K562 (cell line): ENCODE measurements at regions not wholly inside any gene's neighbourhood (a gene's known extent, or its start where the extent isn't known, plus 50 kb on each side); places are given as distances from the start of the nearest gene placed in this dataset.

ENCODE experiments used
- ATAC-seq: fragments of 200-7000 bp; cut with Tn5 transposase; 3 replicates; pipeline ENCODE4 v1.9.1; 2020; ENCODE audit warnings: moderate library complexity
- BruUV-seq: library from RNA; stranded (reverse); fragments of 400-500 nt; replicated peaks from 2 replicates; lab custom pipeline; 2021; lab: Mats Ljungman, UMichigan
- CTCF ChIA-PET: fragments of 300-600 bp; formaldehyde crosslinking; extraction: SDS; loops from one replicate; lab custom pipeline; 2021; ENCODE audit warnings: low intra/inter-chr PET ratio; lab: Yijun Ruan, JAX
- POLR2A ChIA-PET: fragments of 300-600, 350-650 bp; sonication (Branson Sonifier 250); formaldehyde crosslinking; extraction: SDS; loops from one replicate; lab custom pipeline; 2021; ENCODE audit warnings: antibody characterized with exemption, inconsistent platforms; lab: Yijun Ruan, JAX
- DNase-seq, 4 experiments: peaks; one replicate each; pipeline versions ENCODE4 v3.0.0 to v3.0.0-alpha.2; 2011 to 2018; ENCODE audit warnings: low spot score in 3 of 4, mixed read lengths in 3 of 4; ENCODE audit errors: extremely low read depth in 1 of 4
- FAIRE-seq: peaks from 2 replicates; lab custom pipeline; 2011; peaks lifted over from hg19 to GRCh38; lab: Jason Lieb, UNC
- H2AFZ ChIP-seq: 2 replicates; pipeline ENCODE4 v1.6.0; 2011; ENCODE audit warnings: low read depth, low read length, control low read depth, inconsistent platforms
- H3K27ac ChIP-seq: fragments of 200-600 bp; 3 replicates; pipeline ENCODE4 v1.8.0; 2011; ENCODE audit warnings: low read depth, mild to moderate bottlenecking, control low read depth, inconsistent platforms, low read length, moderate library complexity, mixed read lengths; ENCODE audit errors: extremely low read depth
- H3K27me3 ChIP-seq, 2 experiments: fragments of 300-600 bp in 1 of 2; 2 replicates in 1 of 2; 3 replicates in 1 of 2; pipeline versions ENCODE4 v1.6.0 to v1.8.0; 2011; ENCODE audit warnings: inconsistent platforms in 2 of 2, low read length in 2 of 2, mild to moderate bottlenecking in 1 of 2, mixed read lengths in 1 of 2, moderate library complexity in 1 of 2; ENCODE audit not compliant: control insufficient read depth in 2 of 2, insufficient read depth in 2 of 2
- H3K36me3 ChIP-seq: fragments of 300-600 bp; 3 replicates; pipeline ENCODE4 v1.8.0; 2011; ENCODE audit warnings: mild to moderate bottlenecking, low read length, inconsistent platforms; ENCODE audit not compliant: control insufficient read depth, insufficient read depth
- H3K4me1 ChIP-seq, 2 experiments: fragments of 200-600 bp in 1 of 2; replicated peaks in 1 of 2; 2 replicates in 1 of 2; 3 replicates in 1 of 2; pipeline versions ENCODE4 v1.5.1 to v1.8.0; 2011; ENCODE audit warnings: inconsistent platforms in 2 of 2, low read length in 2 of 2, mild to moderate bottlenecking in 1 of 2, mixed read lengths in 1 of 2, moderate library complexity in 1 of 2; ENCODE audit not compliant: control insufficient read depth in 2 of 2, insufficient read depth in 2 of 2
- H3K4me2 ChIP-seq: 2 replicates; pipeline ENCODE4 v1.6.1; 2011; ENCODE audit warnings: low read length, control low read depth, inconsistent platforms, mixed read lengths; ENCODE audit not compliant: insufficient read depth
- H3K4me3 ChIP-seq: fragments of 200-600 bp; sonication (generic), shearing (Covaris generic); 2 replicates; pipeline ENCODE4 v1.5.1; 2016; ENCODE audit warnings: control low read depth, inconsistent platforms
- H3K79me2 ChIP-seq: fragments of 200-600 bp; 3 replicates; pipeline ENCODE4 v1.8.0; 2011; ENCODE audit warnings: low read length, inconsistent platforms; ENCODE audit not compliant: control insufficient read depth, insufficient read depth
- H3K9ac ChIP-seq, 2 experiments: 2 replicates each; pipeline versions ENCODE4 v1.6.0 to v1.6.1; 2011; ENCODE audit warnings: low read depth in 2 of 2, low read length in 2 of 2, control low read depth in 1 of 2, inconsistent platforms in 1 of 2, mild to moderate bottlenecking in 1 of 2, mixed read lengths in 1 of 2; ENCODE audit not compliant: insufficient read depth in 1 of 2
- H3K9me1 ChIP-seq: one replicate; pipeline ENCODE4 v1.6.0; 2011; ENCODE audit warnings: inconsistent platforms, mild to moderate bottlenecking, low read length, moderate library complexity; ENCODE audit not compliant: control insufficient read depth, insufficient read depth
- H3K9me3 ChIP-seq: replicated peaks from 2 replicates; pipeline ENCODE4 v1.5.1; 2011; ENCODE audit warnings: low read depth, low read length, inconsistent platforms; ENCODE audit not compliant: control insufficient read depth, insufficient read depth
- H4K20me1 ChIP-seq: replicated peaks from 2 replicates; pipeline ENCODE4 v1.6.1; 2011; ENCODE audit warnings: low read length, inconsistent platforms, mixed read lengths; ENCODE audit not compliant: control insufficient read depth, insufficient read depth
- C11orf30 ChIP-seq: fragments of 450-650 bp; IDR thresholded peaks from 2 replicates; pipeline ENCODE4 v1.6.1; 2016; ENCODE audit warnings: low read depth, mild to moderate bottlenecking
- MAFF ChIP-seq: IDR thresholded peaks from 2 replicates; pipeline ENCODE4 v1.6.1; 2012; ENCODE audit warnings: low read length, improper control_type of control experiment
- ZNF316 ChIP-seq: fragments of 450-650 bp; IDR thresholded peaks from 2 replicates; pipeline ENCODE4 v1.6.1; 2016
- WGBS: fragments of 100-300 bp; shearing (Covaris generic); methylation state at CpG from one replicate; pipeline ENCODE4 v1.1.6; 2016; ENCODE audit warnings: low coverage, mixed read lengths; ENCODE audit not compliant: insufficient coverage; ENCODE audit errors: missing lambda C conversion rate; 5-methylcytosine and 5-hydroxymethylcytosine counted together
- in situ Hi-C: fragments of 300-500 bp; cut with MboI; formaldehyde crosslinking; loops from 4 replicates; pipeline ENCODE4 v1.15.0; 2018; ENCODE audit warnings: inconsistent platforms, mixed read lengths
- intact Hi-C: fragments of 100-400 bp; cut with micrococcal nuclease; formaldehyde crosslinking; loops from 2 replicates; pipeline ENCODE4 v1.14.2; 2022
- TF ChIP-seq, protein P1 (sequence below): fragments of 150-350 bp; IDR thresholded peaks from 2 replicates; pipeline ENCODE4 v1.6.1; 2014; ENCODE audit warnings: low read depth, mild to moderate bottlenecking, low read length, borderline replicate concordance
- TF ChIP-seq, protein P2 (sequence below): fragments of 450-650 bp; IDR thresholded peaks from 2 replicates; pipeline ENCODE4 v1.6.1; 2016; ENCODE audit warnings: antibody characterized with exemption

DNA sequence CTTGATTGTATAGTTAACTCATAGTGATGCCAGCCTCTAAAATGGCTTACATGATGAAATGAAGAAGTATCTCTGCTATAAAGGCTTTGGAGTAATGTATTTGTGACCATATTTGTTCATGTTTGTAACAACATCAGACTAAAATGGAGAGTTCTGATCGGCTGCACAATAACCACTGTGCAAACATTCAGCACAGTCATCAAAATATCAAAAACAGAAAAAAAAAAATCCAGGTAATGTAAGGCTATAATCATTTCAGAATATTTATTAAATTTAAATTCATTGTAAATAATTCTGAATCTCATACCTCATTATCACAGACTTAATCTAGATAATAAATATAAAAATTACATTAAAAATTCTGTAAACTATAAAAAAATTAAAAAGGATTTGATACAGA, 1161.8 kb downstream of the MRPL39 start:
- BruUV-seq = no TSS peak
- Histone ChIP-seq H3K79me2 (no peaks in the 10 kb centered on the region), H4K20me1 (no peaks in the 10 kb centered on the region), H3K27ac (no peak overlapping the region), H3K4me2 (no peak overlapping the region), H3K9ac (no peak overlapping the region), H3K36me3 (no peaks in the 10 kb centered on the region), H3K9me1 (no peaks in the 10 kb centered on the region), H3K9me3 (no peaks in the 10 kb centered on the region), H3K4me1 (no peaks in the 10 kb centered on the region), H3K27me3 (no peaks in the 10 kb centered on the region), H3K4me3 (no peak overlapping the region), H2AFZ (no peak overlapping the region)
- no peak for FAIRE-seq
- ChIA-PET POLR2A (no interaction called here), CTCF (no interaction called here)
- in situ Hi-C loops (no loop called here), intact Hi-C loops (no loop called here)
- DNase-seq = no peak
- TF ChIP-seq MAFF (0 out of 2 replicates have a peak, but pooled peaks have one; percentile 4), ZNF316 (peak; percentile 67), C11orf30 (peak; percentile 9; the same call in 1 of the 2 replicates)
- TF ChIP-seq, protein P1, sequence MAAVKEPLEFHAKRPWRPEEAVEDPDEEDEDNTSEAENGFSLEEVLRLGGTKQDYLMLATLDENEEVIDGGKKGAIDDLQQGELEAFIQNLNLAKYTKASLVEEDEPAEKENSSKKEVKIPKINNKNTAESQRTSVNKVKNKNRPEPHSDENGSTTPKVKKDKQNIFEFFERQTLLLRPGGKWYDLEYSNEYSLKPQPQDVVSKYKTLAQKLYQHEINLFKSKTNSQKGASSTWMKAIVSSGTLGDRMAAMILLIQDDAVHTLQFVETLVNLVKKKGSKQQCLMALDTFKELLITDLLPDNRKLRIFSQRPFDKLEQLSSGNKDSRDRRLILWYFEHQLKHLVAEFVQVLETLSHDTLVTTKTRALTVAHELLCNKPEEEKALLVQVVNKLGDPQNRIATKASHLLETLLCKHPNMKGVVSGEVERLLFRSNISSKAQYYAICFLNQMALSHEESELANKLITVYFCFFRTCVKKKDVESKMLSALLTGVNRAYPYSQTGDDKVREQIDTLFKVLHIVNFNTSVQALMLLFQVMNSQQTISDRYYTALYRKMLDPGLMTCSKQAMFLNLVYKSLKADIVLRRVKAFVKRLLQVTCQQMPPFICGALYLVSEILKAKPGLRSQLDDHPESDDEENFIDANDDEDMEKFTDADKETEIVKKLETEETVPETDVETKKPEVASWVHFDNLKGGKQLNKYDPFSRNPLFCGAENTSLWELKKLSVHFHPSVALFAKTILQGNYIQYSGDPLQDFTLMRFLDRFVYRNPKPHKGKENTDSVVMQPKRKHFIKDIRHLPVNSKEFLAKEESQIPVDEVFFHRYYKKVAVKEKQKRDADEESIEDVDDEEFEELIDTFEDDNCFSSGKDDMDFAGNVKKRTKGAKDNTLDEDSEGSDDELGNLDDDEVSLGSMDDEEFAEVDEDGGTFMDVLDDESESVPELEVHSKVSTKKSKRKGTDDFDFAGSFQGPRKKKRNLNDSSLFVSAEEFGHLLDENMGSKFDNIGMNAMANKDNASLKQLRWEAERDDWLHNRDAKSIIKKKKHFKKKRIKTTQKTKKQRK = no peak
- TF ChIP-seq, protein P2, sequence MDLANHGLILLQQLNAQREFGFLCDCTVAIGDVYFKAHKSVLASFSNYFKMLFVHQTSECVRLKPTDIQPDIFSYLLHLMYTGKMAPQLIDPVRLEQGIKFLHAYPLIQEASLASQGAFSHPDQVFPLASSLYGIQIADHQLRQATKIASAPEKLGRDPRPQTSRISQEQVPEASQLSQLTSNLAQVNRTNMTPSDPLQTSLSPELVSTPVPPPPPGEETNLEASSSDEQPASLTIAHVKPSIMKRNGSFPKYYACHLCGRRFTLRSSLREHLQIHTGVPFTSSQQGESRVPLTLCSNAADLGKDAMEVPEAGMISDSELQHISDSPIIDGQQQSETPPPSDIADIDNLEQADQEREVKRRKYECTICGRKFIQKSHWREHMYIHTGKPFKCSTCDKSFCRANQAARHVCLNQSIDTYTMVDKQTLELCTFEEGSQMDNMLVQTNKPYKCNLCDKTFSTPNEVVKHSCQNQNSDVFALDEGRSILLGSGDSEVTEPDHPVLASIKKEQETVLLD = no peak
- WGBS = 0% methylated on average over 1 of the region's 1 CpG
- ATAC-seq = no peak
